GM12873 (cell line): ENCODE measurements at regions not wholly inside any gene's neighbourhood (a gene's known extent, or its start where the extent isn't known, plus 50 kb on each side); places are given as distances from the start of the nearest gene placed in this dataset.

Source experiments
- TF ChIP-seq, protein P1 (sequence below): IDR thresholded peaks from 2 replicates; pipeline ENCODE4 v1.5.1; 2012; ENCODE audit warnings: low read depth, mild to moderate bottlenecking, moderate library complexity, low read length, control low read depth; ENCODE audit not compliant: insufficient read depth; ENCODE audit errors: missing control alignments

DNA sequence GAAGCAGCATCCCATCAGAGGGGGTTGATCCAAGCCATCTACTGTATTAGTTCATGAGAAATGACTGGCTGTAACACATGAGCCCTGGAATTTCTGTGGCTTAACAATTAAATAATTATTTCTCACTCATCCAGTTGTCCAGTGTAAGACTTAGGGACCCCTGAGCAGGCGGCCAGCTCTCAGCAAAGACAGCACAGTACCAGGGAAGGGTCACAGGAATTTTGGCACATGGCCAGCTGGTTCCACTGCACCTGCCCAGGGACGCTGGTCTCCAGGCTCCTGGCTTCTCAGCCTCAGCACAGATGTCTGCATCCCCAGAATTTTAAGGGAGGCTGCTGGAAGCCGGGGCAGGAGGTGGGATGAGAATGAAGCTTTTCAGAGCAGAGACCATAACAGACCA, 93.7 kb upstream of the DHRSX start:
- TF ChIP-seq, protein P1, sequence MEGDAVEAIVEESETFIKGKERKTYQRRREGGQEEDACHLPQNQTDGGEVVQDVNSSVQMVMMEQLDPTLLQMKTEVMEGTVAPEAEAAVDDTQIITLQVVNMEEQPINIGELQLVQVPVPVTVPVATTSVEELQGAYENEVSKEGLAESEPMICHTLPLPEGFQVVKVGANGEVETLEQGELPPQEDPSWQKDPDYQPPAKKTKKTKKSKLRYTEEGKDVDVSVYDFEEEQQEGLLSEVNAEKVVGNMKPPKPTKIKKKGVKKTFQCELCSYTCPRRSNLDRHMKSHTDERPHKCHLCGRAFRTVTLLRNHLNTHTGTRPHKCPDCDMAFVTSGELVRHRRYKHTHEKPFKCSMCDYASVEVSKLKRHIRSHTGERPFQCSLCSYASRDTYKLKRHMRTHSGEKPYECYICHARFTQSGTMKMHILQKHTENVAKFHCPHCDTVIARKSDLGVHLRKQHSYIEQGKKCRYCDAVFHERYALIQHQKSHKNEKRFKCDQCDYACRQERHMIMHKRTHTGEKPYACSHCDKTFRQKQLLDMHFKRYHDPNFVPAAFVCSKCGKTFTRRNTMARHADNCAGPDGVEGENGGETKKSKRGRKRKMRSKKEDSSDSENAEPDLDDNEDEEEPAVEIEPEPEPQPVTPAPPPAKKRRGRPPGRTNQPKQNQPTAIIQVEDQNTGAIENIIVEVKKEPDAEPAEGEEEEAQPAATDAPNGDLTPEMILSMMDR = no peak

- TF ChIP-seq, protein P1 = no peak
Observed at GRCh38 chrX:2592279-2592678, 91.5 kb upstream of the DHRSX start.

GRCh38 chrX:2589186-2590020, 88.6 kb upstream of the DHRSX start:
- TF ChIP-seq, protein P1 = no peak

DNA sequence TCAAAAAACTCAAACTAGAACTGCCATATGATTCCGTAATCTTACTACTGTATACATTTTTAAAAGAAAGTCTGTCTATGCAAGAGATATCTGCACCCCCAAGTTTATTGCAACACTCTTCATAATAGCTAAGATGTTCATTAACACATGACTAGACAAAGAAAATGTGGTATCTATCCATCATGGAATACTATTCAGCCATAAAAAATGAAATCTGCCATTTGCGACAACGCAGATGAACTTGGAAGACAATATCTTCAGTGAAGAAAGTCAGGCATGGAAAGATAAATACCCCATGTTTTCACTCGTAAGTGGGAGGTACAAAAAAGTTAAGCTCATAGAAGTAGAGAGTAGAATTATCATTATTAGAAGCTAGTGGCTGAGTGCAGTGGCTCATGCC, 87.3 kb upstream of the DHRSX start:
- TF ChIP-seq, protein P1 = no peak

GRCh38 chrX:2587146-2587545, 86.4 kb upstream of the DHRSX start:
- TF ChIP-seq, protein P1 = no peak

DNA sequence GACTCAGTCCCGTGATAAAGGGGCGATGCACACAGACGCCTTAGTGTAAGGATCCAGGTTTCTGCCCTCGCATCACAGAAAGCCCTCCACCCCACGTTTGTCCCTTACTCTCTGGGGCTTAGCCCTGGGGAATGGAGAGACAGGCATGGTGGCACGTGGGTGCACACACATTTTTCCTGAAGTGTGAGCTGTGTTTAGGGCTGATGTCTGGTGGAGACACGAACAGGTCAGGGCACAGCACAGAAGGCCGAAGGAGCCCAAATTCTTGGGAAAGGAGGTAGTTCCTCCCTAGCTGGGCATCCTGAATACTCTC, 84.3 kb upstream of the DHRSX start:
- TF ChIP-seq, protein P1 = no peak

DNA sequence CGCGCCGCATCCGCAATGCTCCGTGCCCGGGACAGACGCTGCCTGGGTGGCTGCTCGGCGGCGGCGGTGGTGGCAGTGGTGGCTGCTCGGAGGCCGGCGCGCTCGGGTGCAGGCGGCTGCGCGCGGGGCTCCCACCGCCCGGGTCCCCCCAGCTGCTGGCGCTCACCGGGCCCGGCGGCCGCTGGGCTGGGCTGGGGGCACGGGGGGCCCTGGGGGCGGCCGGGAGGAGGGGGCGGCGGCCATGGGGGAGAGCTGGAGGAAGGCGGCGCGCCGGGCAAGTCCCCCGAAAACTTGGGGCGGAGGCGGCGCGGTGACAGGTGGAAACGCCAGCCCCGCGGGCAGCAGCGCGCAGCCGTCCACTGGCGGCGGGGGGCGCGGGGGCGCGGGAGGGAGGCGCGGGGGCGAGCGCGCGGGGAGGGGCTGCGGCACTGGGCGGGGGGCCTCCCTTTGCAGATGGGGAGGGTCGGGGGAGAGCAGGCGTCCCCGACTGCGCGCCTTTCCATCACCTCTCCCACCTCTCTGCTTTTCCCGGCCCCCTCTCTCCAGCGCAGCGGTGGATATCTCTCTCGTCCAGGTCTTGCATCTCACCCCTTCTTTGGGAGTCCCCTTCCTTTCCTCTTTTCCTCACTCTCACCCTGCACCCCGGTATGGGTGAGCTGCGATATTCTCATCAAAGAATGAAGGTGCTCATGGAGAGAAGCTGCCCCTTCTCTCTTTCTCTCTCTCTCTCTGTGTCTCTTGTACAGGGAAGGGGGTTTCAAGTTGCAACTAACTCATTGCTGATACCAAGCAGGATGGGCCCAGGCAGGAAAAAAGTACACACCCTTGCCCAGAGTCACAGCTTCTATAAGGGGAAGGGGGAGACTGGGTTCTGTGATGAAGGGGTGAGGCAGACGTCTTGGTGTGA, 83.7 kb upstream of the DHRSX start:
- TF ChIP-seq, protein P1 = no peak
